GM12878 (cell line): ENCODE measurements at regions not wholly inside any gene's neighbourhood (a gene's known extent, or its start where the extent isn't known, plus 50 kb on each side); places are given as distances from the start of the nearest gene placed in this dataset.

Source experiments
- CTCF ChIP-seq, 3 experiments: IDR thresholded peaks in 2 of 3; conservative IDR thresholded peaks in 1 of 3; 2 replicates each; pipeline ENCODE4 v1.5.1; 2011; ENCODE audit warnings: low read depth in 3 of 3, low read length in 3 of 3, mild to moderate bottlenecking in 3 of 3, control low read depth in 2 of 3, moderate library complexity in 2 of 3, inconsistent platforms in 1 of 3, mixed read lengths in 1 of 3; ENCODE audit not compliant: control insufficient read depth in 2 of 3, insufficient read depth in 1 of 3; ENCODE audit errors: extremely low read depth in 1 of 3
- EZH2 ChIP-seq: IDR thresholded peaks from 2 replicates; pipeline ENCODE4 v1.6.1; 2012; ENCODE audit warnings: low read depth, mild to moderate bottlenecking, control low read depth, inconsistent platforms, low read length, borderline replicate concordance; ENCODE audit not compliant: control insufficient read depth
- NR2F1 ChIP-seq: fragments of 450-650 bp; conservative IDR thresholded peaks from 2 replicates; pipeline ENCODE4 v1.6.1; 2017; ENCODE audit warnings: mild to moderate bottlenecking

- no peak for TF ChIP-seq CTCF (IDR thresholded peaks at IDR 0.05 in 2 of 3, conservative IDR thresholded peaks at IDR 0.05 in 1 of 3; ENCODE audit: control insufficient read depth in 2 of 3, extremely low read depth in 1 of 3, insufficient read depth in 1 of 3, low read depth in 3 of 3, low read length in 3 of 3)
- no peak for TF ChIP-seq NR2F1
- no peak for TF ChIP-seq EZH2
These were observed 350.1 kb downstream of the HGF start for GRCh38 chr7:81419731-81420130.
